OCI-LY1 (cell line): ENCODE measurements at regions not wholly inside any gene's neighbourhood (a gene's known extent, or its start where the extent isn't known, plus 50 kb on each side); places are given as distances from the start of the nearest gene placed in this dataset.

Experiments used
- CTCF ChIP-seq: fragments of 200-600 bp; sonication (generic), shearing (Covaris generic); IDR thresholded peaks from 2 replicates; pipeline ENCODE4 v1.5.1; 2017; ENCODE audit warnings: mild to moderate bottlenecking, antibody characterized with exemption, low read length, moderate library complexity, mixed read lengths
- EZH2 ChIP-seq: fragments of 200-600 bp; sonication (generic), shearing (Covaris generic); IDR thresholded peaks from 2 replicates; pipeline ENCODE4 v1.8.0; 2017; ENCODE audit warnings: borderline replicate concordance, mixed run types, mild to moderate bottlenecking, antibody characterized with exemption, low read length, moderate library complexity, mixed read lengths

- no peak for TF ChIP-seq CTCF
- no peak for TF ChIP-seq EZH2
Measured at GRCh38 chr22:35183917-35184316, 73.4 kb upstream of the HMGXB4 start.
